Natural killer cell treated with Interleukin-12 subunit alpha and Interleukin-12 subunit beta and Interleukin-15 and Interleukin-18, amount 100 ng/mL, for 72 hours (primary cell): ENCODE measurements at regions not wholly inside any gene's neighbourhood (a gene's known extent, or its start where the extent isn't known, plus 50 kb on each side); places are given as distances from the start of the nearest gene placed in this dataset.

Experiments used
- ATAC-seq, 2 donors: fragments of 150-1000 bp; cut with Tn5 transposase in 1 of 2; sonication (Bioruptor Pico), chemical (Tn5 transposase) in 1 of 2; 2 replicates each; pipeline ENCODE4 v1.10.0; 2021
- DNase-seq: peaks from one replicate; pipeline ENCODE4 v3.0.0; 2022; ENCODE audit warnings: low spot score
- H3K27ac Mint-ChIP-seq, 2 donors: 1 replicate in 1 of 2; 2 replicates in 1 of 2; pipeline ENCODE4 v1.8.0; 2022; ENCODE audit warnings: mixed read lengths in 2 of 2, mild to moderate bottlenecking in 1 of 2, moderate library complexity in 1 of 2
- H3K27me3 Mint-ChIP-seq, 2 donors: 1 replicate in 1 of 2; 2 replicates in 1 of 2; pipeline ENCODE4 v1.8.0; 2022; ENCODE audit warnings: mixed read lengths in 2 of 2
- H3K36me3 Mint-ChIP-seq: one replicate; pipeline ENCODE4 v1.8.0; 2022; ENCODE audit warnings: mixed read lengths
- H3K4me1 Mint-ChIP-seq, 2 donors: 1 replicate in 1 of 2; 2 replicates in 1 of 2; pipeline ENCODE4 v1.8.0; 2022; ENCODE audit warnings: low read depth in 2 of 2, mixed read lengths in 2 of 2, mild to moderate bottlenecking in 1 of 2
- H3K4me3 Mint-ChIP-seq: one replicate; pipeline ENCODE4 v1.8.0; 2022; ENCODE audit warnings: mixed read lengths
- H3K9me3 Mint-ChIP-seq: 2 replicates; pipeline ENCODE4 v1.8.0; 2022; ENCODE audit warnings: mixed read lengths

DNA sequence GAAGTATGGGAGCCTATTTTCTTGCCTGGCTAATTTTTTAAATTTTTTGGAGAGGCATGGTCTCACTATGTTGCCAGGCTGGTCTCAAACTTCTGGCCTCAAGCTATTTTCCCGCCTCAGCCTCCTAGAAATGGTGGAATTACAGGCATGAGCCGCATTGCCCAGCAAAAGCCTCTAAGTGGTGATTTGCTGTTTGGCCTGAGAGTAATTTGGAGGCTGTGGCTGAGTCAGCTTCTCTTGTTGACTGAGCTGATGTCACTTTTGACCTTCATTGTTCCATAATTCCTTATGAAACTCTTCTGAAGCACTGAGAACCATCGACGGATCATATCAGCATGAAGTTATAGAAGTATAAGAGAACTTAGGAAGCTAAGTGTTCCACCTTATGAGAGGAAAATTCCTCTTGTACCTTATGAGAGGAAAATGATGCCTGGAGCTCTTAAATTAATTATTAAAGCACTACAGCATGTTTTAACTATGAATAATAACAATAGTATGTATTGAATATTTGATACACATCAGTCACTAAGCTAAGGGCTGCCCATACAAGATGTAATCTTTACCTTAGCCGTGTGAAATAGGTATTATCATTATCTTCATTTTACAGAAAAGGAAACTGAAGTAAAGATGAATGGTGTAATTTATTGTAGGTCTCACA is 220.8 kb upstream of the MON1B start:
- no peak overlapping the region for H3K27ac Mint-ChIP-seq
- DNase-seq, result no peak
- H3K4me1 Mint-ChIP-seq, result no peaks in the 10 kb centered on the region
- no peaks in the 10 kb centered on the region for H3K9me3 Mint-ChIP-seq
- no peak for ATAC-seq
- no peak overlapping the region for H3K4me3 Mint-ChIP-seq
- H3K27me3 Mint-ChIP-seq, result no peaks in the 10 kb centered on the region
- no peaks in the 10 kb centered on the region for H3K36me3 Mint-ChIP-seq

DNA sequence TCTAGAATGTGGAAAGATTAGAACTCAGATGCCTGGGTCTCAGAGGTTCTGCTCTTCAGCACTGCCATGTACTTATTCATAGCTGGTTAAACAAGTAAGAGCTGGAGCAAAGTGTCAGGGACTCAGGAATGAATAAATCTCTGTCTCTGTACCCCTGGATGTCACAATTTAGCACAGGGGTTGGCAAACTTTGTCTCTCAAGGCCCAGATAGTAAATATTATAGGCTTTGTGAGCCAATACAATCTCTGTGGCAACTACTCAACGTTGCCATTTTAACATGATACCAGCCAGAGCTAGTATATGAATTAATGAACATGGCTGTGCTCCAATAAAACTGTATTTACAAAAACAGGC is 220.3 kb upstream of the MON1B start:
- Mint-ChIP-seq H3K4me3 (no peak overlapping the region), H3K27me3 (no peaks in the 10 kb centered on the region), H3K36me3 (no peaks in the 10 kb centered on the region), H3K27ac (no peak overlapping the region), H3K9me3 (no peaks in the 10 kb centered on the region), H3K4me1 (no peaks in the 10 kb centered on the region)
- ATAC-seq (no peak), DNase-seq (no peak)

DNA sequence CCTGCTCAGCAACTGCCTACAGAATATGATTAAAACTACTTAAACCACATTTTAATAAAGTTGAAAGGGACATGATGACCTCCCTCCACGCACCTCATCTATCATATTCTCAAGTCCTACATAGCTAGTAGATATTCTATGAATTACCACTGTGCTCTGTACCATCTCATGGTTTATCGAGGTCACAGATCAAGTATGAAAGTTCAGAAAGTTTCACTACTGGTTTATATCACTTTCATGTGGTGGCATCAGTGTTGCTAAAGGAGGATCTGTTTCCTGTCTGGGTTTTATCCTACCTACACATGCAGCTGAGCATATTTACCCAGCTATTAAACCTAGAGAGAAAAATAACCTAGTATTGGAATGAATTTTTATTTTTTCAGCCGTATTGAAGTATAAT is 214.9 kb upstream of the MON1B start:
- Mint-ChIP-seq H3K27me3 (no peaks in the 10 kb centered on the region), H3K27ac (no peak overlapping the region), H3K4me3 (no peak overlapping the region), H3K36me3 (no peaks in the 10 kb centered on the region), H3K9me3 (no peaks in the 10 kb centered on the region), H3K4me1 (no peaks in the 10 kb centered on the region)
- ATAC-seq, result no peak
- DNase-seq, result no peak

DNA sequence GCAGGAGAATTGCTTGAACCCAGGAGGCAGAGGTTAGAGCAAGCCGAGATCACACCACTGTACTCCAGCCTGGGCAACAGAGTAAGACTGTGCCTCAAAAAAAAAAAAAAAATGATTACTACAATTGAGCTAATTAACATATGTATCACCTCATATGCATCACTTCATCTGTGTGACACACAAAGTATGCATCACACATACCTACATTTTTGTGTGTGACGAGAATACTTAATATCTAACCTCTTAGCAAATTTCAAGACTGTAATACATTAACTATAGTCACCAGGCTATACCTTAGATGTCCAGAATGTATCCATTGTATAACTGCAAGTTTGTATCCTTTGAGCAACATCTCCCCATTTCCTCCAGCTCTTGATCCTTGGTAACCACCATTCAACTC is 214.2 kb upstream of the MON1B start:
- no peak for ATAC-seq
- Mint-ChIP-seq H3K36me3 (no peaks in the 10 kb centered on the region), H3K27me3 (no peaks in the 10 kb centered on the region), H3K27ac (no peak overlapping the region), H3K4me3 (no peak overlapping the region), H3K9me3 (no peaks in the 10 kb centered on the region), H3K4me1 (no peaks in the 10 kb centered on the region)
- no peak for DNase-seq

DNA sequence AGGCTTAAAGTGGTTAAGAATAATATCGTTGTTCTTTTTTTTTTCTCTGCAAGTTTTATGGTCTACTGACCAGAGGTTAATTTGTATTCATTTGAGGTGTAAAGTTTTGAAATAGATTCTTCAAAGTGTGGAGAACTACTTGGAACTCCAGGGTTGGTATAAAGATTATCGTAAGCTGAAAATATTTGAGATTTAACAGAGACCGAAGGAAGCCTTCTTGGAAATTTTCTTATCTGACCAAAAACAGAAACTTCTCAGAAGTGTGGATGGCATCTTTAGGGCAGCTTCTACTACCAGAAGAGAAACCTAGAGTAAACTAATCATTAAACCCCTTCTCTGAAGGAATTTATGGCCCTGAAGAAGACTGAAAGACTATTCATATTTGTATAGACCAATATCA is 206.8 kb upstream of the MON1B start:
- Mint-ChIP-seq H3K9me3 (peaks cover 3% of the 10 kb centered on the region), H3K4me3 (no peak overlapping the region), H3K27me3 (no peaks in the 10 kb centered on the region), H3K36me3 (no peaks in the 10 kb centered on the region), H3K27ac (no peak overlapping the region), H3K4me1 (no peaks in the 10 kb centered on the region)
- ATAC-seq (no peak), DNase-seq (no peak)

DNA sequence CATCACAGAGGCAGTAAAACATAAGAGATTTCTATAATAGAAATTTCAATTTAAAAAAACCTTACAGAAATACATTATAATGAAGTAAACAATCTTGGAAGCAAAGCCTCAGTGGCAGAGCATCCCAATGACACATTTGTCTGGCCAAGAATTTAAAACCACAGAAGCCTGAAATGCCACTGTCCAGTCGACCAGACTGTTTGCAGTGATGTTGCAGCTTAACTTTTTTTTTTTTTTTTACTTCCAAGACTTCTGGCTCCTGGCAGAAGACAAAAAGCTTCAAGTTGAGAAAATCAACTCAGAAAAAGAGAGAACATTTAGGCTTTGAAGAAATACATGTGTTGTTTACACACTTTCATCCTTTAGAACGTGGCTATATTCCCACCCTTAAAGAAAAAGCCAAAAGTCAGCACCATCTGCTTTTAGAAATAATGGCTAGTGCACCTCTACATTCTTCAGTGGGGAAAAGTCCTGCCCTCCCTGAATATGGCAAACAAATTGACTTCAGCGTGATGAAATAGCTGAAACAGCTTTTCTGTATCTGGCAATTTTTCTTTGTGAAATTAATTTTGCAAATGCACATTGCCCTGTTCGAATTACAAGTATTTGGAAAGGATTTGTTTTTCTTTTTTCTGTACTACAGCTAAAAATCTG is 205.5 kb upstream of the MON1B start:
- ATAC-seq, result no peak
- no peak overlapping the region for H3K4me3 Mint-ChIP-seq
- no peaks in the 10 kb centered on the region for H3K4me1 Mint-ChIP-seq
- no peaks in the 10 kb centered on the region for H3K36me3 Mint-ChIP-seq
- no peak for DNase-seq
- no peak overlapping the region for H3K27ac Mint-ChIP-seq
- H3K27me3 Mint-ChIP-seq, result no peaks in the 10 kb centered on the region
- H3K9me3 Mint-ChIP-seq, result peaks cover 3% of the 10 kb centered on the region

DNA sequence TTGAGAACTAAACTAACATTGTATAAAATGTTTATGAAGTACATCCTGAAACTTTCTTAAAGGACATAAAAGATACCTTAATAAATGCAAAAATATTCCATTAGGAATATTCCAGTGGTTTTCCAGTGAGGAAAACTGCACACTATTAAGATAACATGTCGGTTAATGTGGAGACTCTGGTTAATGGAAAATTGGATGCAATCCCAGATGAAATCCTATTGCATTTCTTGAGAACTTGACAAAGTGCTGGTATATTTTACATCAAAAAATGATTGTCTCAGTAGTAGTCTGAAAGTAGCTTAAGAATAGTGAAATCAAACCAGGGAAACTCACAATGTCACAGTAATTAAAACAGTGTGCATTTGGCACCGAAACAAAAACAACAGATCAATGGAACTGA is 202.5 kb upstream of the MON1B start:
- DNase-seq (no peak), ATAC-seq (no peak)
- Mint-ChIP-seq H3K27me3 (no peaks in the 10 kb centered on the region), H3K27ac (no peak overlapping the region), H3K9me3 (peaks cover 6% of the 10 kb centered on the region), H3K36me3 (no peaks in the 10 kb centered on the region), H3K4me1 (no peaks in the 10 kb centered on the region), H3K4me3 (no peak overlapping the region)

DNA sequence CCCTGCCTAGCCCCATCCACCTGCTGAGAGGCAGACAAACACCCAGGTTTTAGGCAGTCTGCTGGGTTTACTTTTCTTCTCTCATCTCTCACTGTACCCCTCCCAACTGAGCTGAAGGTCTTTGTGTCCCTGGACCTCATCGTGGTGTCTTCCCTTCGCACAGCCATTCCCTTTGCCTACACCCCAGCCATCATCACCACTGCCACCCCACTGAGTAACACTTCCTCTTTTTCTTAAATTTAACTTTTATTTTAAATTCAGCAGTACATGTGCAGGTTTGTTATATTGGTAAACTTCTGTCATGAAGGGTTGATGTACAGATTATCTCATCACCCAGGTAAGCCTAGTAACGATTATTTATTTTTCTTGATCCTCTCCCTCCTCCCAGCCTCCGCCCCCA is 188.3 kb upstream of the MON1B start:
- Mint-ChIP-seq H3K36me3 (peaks cover 4% of the 10 kb centered on the region), H3K27me3 (no peaks in the 10 kb centered on the region), H3K9me3 (peaks cover 4% of the 10 kb centered on the region), H3K4me3 (no peak overlapping the region), H3K4me1 (no peaks in the 10 kb centered on the region), H3K27ac (no peak overlapping the region)
- DNase-seq (no peak), ATAC-seq (no peak)

DNA sequence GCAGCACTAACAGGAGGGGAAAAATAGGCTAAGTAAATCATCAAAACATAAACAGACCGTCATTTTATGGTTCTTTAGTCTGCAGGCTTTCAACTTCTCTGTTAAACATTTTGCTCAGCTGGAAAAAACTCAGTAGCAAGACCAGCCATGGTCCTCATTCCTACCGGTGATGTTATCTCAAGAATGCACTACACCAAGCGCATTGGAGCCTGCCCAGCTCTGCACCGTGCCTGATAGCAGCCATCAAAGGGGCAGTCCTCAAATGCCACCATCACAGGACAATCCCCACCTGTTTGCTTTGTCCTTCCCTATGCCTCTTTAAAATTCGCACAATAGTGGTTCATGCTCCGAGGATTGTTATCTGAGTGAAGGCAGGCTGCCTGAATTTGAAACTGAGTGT is 181.5 kb upstream of the MON1B start:
- no peak for ATAC-seq
- DNase-seq, result no peak
- peaks cover 12% of the 10 kb centered on the region for H3K9me3 Mint-ChIP-seq
- peaks cover under 1% of the 10 kb centered on the region for H3K36me3 Mint-ChIP-seq
- H3K27ac Mint-ChIP-seq, result no peak overlapping the region
- H3K4me3 Mint-ChIP-seq, result no peak overlapping the region
- no peaks in the 10 kb centered on the region for H3K4me1 Mint-ChIP-seq
- no peaks in the 10 kb centered on the region for H3K27me3 Mint-ChIP-seq

DNA sequence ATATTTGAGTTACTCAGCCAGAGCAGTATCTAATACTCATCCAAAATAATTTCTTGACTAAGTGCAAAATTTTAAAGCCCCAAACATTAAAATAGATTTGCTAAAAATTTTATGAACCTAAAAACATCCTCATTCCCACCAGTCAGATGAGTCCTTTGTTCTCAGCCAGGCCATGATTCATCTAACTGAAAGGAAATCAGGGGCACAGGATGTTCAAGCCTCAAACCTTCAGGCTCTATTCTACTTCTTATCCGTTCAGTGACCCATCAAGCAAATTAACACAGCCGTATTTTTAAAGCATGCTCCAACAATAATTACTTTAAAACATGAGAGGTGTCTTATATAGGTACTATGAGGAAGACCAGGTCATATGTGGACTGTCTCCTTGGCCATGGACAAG is 176.5 kb upstream of the MON1B start:
- no peaks in the 10 kb centered on the region for H3K36me3 Mint-ChIP-seq
- H3K4me3 Mint-ChIP-seq, result no peak overlapping the region
- no peaks in the 10 kb centered on the region for H3K4me1 Mint-ChIP-seq
- no peak for ATAC-seq
- no peak for DNase-seq
- peaks cover 4% of the 10 kb centered on the region for H3K9me3 Mint-ChIP-seq
- H3K27ac Mint-ChIP-seq, result no peak overlapping the region
- no peaks in the 10 kb centered on the region for H3K27me3 Mint-ChIP-seq

DNA sequence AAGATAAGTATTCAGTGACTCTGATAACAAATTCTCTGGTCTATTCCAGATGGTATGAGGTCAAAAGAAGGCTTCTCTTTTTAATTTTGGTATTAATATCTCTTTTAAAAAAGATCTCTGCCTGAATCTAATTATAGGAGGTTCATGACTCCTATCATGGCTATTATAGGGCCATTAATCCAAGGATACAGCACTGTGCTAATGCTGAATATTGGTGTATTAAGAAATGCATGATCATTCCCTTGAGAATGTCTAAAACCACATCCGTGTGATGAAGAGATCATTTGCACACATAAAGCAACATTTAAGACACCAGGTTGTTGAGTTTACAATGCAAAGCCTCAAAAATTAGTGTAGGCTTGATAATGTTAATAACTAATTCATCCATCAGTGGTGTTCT is 160.4 kb upstream of the MON1B start:
- Mint-ChIP-seq H3K27ac (no peak overlapping the region), H3K9me3 (peaks cover 4% of the 10 kb centered on the region), H3K27me3 (no peaks in the 10 kb centered on the region), H3K36me3 (no peaks in the 10 kb centered on the region), H3K4me3 (no peak overlapping the region), H3K4me1 (no peaks in the 10 kb centered on the region)
- DNase-seq (no peak), ATAC-seq (no peak)

DNA sequence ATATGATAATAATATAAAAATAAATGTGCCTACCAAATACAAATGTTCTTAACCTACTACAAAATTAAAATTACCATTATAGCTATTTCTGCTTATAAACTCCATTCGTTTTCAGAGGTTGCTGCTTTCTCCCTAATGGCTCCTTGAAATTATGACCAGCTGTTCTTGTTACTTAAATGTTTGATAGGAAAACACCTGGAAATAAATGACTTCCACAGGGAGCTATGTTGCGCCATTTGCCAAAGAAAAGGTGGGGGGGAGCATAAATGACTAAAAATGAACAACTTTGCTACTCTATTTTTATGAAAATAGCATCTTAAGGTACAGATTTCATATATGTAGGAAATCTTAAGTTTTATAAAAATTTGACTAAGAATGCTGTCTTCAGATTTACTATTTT is 157.5 kb upstream of the MON1B start:
- no peaks in the 10 kb centered on the region for H3K4me1 Mint-ChIP-seq
- no peak overlapping the region for H3K4me3 Mint-ChIP-seq
- peaks cover 4% of the 10 kb centered on the region for H3K9me3 Mint-ChIP-seq
- no peaks in the 10 kb centered on the region for H3K27me3 Mint-ChIP-seq
- no peaks in the 10 kb centered on the region for H3K36me3 Mint-ChIP-seq
- H3K27ac Mint-ChIP-seq, result no peak overlapping the region
- DNase-seq (no peak), ATAC-seq (no peak)

DNA sequence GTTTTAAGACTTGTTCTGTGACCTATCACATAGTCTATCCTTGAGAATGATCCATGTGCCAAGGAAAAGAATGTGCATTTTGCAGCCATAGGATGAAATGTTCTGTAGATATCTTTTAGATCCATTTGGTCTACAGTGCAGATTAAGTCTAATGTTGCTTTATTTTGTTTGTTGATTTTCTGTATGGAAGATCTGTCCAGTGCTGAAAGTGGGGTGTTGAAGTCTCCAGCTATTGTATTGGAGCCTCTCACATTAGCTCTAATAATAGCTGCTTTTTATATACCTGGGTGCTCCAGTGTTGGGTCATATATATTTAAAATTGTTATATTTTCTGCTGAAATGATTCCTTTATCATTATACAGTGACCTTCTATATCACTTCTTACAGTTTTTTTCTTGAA is 155.6 kb upstream of the MON1B start:
- H3K27ac Mint-ChIP-seq, result no peak overlapping the region
- no peaks in the 10 kb centered on the region for H3K27me3 Mint-ChIP-seq
- H3K4me3 Mint-ChIP-seq, result no peak overlapping the region
- ATAC-seq (no peak), DNase-seq (no peak)
- no peaks in the 10 kb centered on the region for H3K4me1 Mint-ChIP-seq
- no peaks in the 10 kb centered on the region for H3K9me3 Mint-ChIP-seq
- no peaks in the 10 kb centered on the region for H3K36me3 Mint-ChIP-seq

DNA sequence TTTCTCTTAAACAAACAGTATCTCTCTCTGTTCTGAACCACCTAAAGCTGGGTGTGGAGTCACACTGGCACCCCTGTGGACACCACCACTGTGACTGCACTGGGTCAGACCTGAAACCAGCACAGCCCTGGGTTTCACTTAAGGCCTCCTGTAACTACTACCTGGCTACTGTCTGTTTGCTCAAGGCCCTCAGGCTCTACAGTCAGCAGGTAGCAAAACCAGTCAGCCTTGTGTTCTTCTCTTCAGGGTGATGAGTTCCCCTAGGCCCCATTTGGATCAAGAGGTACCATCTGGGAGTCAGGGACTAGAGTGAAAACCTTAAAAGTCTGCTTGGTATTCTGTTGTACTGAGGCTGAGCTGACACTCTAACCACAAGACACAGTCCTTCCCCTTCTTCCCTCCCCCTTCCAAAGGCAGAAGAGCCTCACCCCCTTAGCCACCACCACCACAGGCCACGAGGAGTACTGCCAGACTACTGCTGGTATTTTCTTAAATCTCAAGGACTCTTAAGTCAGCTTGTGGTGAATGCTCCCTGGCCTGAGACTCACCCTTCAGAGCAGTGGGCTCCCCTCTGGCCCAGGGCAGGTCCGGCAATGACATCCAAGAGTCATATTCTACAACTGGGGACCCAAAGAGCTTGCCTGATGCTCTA is 153.2 kb upstream of the MON1B start:
- Mint-ChIP-seq H3K27ac (no peak overlapping the region), H3K36me3 (no peaks in the 10 kb centered on the region), H3K4me3 (no peak overlapping the region), H3K4me1 (no peaks in the 10 kb centered on the region), H3K27me3 (no peaks in the 10 kb centered on the region), H3K9me3 (peaks cover 2% of the 10 kb centered on the region)
- no peak for ATAC-seq
- DNase-seq, result no peak

DNA sequence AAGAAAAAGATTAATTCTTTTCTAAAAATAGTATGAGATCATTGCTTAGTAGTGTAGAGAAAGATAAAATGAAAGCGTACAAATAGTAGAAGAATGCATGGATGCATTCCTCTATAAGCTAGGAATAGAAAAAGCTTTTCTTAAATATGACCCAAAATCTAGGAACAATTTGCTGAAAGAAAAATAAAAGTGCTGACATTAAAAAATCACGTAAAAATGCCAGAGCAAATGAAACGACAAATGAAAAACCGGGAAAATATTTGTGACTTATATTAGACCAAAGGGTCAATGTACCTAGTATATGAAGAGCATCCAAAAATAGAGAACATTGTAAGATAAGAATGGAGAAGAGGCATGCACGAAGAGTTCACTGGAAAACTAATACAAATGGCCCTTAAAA is 149.5 kb upstream of the MON1B start:
- H3K4me1 Mint-ChIP-seq, result no peaks in the 10 kb centered on the region
- H3K27ac Mint-ChIP-seq, result no peak overlapping the region
- no peak overlapping the region for H3K4me3 Mint-ChIP-seq
- H3K27me3 Mint-ChIP-seq, result peaks cover 0 to 2% of the 10 kb centered on the region in 2 donors
- peaks cover 8% of the 10 kb centered on the region for H3K9me3 Mint-ChIP-seq
- DNase-seq (no peak), ATAC-seq (no peak)
- no peaks in the 10 kb centered on the region for H3K36me3 Mint-ChIP-seq
